Lung microvascular endothelial cell (primary cell): ENCODE measurements at regions not wholly inside any gene's neighbourhood (a gene's known extent, or its start where the extent isn't known, plus 50 kb on each side); places are given as distances from the start of the nearest gene placed in this dataset.

Experiments
- DNase-seq, 2 donors: peaks; one replicate each; pipeline versions ENCODE4 v3.0.0 to v3.0.0-alpha.2; 2010; ENCODE audit warnings: low read depth in 2 of 2

- DNase-seq, result no peak
Measured at GRCh38 chr10:128924918-128925317, 542.1 kb upstream of the MGMT start.

DNA sequence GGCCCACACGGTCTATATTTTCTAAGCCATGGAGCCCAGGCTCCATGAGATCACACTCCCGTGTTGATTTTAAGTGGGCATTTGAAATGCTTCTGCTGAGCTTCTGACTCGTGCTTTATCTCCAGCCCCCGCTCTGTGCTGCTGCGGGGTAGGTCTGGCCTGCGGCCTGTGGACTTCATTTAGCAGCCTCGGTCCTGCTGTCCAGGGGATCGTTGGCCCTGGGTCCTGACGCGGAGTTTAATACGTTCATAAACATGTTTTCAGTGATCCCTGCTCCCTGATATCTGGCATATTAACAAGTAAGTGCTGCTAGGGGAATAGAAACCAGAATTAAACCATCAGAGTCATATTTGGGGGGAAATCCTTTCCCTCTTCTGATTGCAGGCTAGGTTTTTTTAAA is 540.3 kb upstream of the MGMT start:
- DNase-seq, result no peak

DNA sequence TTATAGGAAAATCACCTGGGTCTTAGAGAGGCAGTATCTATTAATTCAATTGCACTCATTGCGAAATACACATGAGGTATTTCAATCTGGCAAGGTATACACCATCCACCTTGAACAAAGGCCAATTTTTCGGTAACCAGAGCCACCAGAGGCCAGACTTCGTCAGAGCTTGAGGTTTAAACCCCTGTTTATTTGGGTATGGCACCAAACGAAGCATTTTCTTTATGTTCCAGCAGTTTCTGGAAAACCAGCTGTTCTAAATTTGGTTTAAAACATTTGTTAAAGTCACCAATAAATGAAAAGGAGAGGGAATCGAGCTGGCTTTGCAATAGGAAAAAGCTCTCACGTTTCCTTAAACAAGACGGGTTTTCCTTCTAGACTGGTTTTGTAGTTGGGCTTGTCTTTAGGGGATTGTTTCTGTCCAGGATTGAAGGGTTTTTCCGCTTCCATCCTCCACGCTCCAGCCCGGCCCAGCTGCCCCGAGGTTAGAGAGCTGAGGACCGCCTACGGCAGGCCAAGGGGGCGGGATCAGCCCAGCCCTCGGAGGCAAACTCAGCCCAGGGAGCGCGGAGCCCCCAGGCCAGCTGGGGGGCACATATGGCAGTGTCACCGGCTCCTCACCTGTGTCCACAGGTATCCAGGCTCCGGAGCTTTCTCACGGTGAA is 539.4 kb upstream of the MGMT start:
- DNase-seq, result no peak

DNA sequence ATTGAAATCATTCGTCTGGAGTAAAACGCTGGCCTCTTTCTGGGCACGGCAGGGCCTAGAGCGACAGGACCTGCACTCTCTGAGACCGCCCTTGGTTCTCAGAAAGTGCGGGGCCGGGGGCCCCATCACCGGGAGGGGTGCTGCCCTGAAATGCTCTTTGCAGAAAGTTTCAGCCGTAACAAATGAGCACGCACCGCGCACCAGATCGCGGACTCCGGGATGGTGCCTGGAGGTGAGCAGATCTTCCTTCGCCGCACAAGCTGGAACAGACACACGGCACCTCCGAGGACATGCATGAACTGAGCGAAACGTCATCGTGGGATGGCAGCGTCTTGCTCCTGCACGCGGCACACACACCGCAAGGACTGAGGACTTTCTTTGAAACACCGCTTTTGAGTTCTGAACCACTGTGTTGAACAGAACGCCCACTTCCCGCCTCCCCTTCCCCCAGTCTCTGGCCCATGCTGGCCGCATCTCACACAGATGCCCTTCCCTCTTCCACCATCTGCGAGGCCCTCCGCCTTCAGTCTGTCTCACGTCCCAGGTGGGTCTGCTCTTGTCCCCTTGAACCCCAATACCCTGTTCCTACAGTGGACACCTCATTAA is 538.7 kb upstream of the MGMT start:
- no peak for DNase-seq

GRCh38 chr10:128929131-128929530 is 537.9 kb upstream of the MGMT start:
- no peak for DNase-seq

DNA sequence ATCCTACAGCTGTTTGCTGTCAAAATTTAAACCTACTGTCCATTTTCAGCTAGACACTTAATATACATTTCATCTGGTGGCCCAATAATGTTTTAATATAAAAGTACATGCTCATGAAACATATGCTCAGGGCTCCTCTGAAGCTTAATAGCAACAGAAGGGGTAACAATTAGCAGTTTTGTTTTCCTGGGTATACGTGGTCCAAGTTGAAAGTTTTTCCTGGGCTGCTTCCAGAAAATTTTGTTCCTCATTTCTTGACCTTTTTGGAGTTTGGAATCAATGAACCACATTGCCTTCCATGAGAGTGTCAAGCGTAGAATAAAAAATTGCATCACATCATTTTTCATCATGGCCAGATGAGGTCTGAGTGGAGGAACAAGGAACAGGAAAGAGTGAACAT is 537.3 kb upstream of the MGMT start:
- no peak for DNase-seq

GRCh38 chr10:128930515-128930914 is 536.5 kb upstream of the MGMT start:
- no peak for DNase-seq

DNA sequence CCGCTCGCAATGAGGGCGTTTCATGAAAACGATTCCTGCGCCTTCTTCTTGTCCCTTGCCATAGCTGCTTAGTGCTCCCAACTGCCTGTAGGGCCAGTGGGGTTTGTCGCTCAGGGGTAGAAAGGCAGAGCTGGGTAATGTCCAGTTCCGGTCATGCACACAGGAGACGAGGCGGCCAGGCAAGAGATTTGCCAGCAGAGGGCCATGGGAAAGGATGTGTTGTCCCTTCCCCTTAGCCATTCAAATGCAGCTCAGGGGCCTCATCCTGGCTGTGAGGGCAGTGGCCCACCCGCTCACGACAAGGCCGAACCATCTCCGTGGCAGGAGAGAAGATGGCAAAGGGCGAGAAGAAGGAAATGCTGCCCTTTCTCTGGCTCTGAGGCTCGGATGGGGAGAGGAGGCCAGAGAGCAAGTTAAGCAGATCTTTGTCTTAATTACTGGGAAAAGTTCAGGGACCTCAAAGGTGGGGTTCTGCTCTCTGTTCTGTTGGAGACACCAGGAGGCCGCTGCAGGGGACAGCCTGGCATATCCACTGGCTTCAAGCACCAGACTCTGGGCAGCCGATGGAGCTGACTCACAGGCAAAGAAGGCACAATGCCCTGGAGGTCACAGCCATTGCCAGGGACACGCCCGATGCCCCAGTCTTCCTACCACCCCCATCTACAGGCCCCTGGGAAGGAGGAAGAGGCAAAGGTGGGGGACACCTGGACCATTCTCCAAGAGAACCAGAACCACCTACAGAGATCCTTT is 534.8 kb upstream of the MGMT start:
- no peak for DNase-seq

- DNase-seq, result no peak
Measured at GRCh38 chr10:128934492-128934891, 532.5 kb upstream of the MGMT start.

DNA sequence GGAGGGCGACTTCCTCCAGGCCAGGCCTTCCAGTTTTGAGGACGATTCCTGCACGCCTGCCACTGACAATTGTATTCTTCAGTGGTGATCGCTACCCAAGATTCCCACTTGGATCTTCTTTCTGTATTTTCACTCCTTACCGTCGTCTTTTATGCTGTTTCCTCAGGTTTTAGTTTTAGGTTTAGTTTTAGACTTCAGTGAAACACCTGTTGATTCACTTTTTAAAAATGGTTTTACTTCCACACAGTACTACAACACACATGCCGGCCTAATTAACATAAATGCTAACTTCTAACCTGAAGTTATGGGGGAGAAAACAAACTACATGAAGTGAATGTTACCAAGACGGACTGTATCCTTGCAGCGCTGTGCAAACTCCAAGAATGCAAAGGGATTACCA is 530.6 kb upstream of the MGMT start:
- no peak for DNase-seq

DNA sequence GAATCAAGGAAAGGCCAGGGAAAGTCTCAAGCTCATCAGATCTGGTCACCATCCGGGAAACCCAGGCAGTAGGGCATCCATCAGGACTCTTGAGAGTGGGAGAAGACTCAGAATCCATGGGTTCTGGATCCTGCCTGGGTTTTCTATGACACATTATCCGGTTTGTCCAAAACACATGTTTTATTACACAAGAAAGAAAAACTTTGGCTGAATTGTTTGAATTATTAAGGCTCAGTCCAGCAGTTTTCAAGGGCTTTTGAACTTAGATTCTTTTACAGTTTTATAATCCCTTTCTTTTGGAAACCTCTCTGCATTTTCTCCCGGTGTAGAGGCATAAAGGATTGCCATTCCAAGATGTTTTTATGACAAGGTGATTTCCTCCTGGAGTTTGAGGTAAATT is 528.5 kb upstream of the MGMT start:
- DNase-seq, result no peak

DNA sequence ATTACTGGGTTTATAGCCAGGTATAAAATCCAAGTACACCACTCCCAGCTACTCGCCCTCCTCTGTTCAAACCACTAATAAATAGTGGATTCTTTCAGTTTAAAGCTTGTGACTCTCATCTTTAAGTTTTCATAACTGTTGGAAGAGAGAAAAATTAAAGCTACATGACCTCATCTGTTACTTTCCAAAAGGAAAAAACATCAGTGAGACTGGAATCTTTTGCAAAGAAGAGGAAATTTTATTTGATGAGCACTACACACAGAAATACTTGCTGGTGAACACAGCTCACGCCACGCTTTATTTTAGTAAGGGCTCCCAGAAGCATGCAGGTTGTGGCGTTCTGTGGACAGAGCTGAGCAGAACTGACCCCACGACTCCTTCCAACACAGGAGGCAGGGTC is 527.0 kb upstream of the MGMT start:
- no peak for DNase-seq

GRCh38 chr10:128943111-128943510 is 523.9 kb upstream of the MGMT start:
- DNase-seq, result no peak

DNA sequence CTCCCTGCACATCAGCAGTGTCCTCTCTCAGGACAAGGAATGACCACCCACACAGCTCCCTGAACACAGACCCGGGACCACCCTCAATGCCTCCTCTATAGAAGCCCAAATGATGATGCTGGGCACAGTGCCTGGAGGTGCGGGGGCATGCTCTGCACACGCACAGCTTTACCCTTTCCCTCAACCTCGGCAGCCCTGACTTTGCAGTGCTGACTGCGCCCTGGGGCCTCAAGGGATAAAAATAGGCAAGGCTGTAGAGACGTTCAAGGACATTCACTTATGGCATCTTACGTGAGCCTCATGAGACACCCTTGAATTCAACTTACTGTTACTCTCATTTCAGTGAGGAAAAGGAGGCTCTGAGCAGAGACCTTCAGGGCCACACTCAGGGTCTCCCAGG is 521.6 kb upstream of the MGMT start:
- no peak for DNase-seq

DNA sequence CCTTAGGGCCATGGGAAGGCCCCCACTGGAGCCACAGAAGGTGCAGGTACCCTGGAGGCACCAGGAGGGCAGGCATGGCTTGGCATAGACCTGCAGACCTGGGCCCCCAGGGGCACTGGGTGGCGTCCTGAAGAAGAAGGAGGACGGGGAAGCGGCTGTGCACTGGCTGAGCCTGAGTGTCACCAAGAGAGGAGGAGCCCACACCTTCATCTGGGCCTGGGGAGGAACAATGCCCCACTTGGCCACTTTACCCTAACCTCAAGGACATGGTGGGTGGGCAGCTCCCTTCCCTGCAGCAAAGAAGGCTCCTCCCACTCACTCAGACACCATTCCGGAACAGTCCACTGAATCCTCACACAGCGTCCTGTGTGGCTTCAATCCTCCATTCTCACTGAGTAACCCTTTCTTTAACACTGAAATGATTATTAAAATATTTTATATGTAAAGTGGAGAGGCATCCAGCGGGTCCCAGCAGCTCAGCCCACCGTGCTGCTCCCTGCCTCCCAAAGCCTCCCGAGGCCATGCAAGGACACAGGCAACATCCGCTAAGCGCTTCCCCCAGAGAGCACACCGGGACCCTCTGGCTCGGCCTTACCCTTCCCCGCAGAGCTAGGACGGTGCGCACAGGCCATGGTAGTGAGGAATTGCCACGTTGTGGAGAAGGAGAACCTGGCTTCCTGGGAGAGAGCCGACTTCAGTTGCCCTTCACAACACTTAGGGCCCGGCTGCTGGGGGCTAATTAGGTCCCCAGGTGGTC is 516.7 kb upstream of the MGMT start:
- no peak for DNase-seq

DNA sequence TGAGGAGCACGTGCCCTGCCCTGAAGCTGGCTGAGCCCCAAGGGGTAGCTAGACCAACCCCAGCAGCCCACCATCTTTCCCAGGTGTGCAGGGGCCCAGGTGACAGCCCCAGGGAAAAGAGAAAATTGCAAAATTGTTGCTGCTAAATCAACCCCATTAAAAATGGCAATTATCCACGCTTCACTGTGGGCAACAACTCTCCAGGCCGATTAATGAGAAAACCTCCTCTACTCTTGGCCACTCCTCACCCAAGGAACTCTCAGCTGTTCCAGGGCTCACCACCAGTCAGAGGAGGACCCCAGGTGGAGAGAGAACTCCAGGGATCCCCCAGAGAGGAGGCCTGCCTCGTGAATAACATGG is 516.1 kb upstream of the MGMT start:
- no peak for DNase-seq

GRCh38 chr10:128952856-128953255 is 514.2 kb upstream of the MGMT start:
- DNase-seq, result no peak

DNA sequence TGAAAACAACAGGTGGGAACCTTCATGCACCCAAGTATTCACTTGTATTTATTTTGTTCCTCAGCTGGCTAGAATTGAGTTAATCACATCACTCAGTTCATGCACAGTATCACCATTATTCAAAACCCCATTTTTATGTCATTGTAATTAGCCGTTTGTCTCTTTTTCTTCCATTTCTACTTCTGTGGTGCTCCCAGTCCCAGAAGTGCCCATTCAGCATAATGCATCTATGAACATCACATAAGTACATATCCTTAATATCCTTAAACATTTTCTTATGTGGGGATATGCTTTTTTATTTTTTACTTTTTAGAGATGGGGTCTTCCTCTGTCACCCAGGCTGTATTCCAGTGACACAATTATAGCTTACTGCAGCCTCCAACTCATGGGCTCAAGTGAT is 510.9 kb upstream of the MGMT start:
- DNase-seq, result no peak

DNA sequence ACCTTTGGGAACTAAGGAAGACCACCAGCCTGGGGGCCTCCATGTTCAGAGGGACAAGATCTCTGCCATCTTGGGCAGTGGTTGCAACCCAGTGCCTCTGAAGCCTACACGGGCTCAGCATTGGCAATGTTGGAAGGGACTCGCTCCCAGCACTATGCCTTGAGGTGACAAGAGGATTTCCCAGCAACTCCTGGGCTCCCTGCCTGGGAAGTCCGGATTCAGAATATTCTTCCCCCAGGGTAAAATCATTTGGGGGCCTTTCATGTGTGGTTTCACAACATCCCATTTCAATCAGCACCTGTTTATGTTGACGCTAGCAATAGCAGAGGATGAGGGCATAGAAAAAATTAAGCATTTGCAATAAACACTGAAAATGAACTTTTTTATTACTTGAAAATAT is 509.8 kb upstream of the MGMT start:
- no peak for DNase-seq

- DNase-seq, result no peak
Measured at GRCh38 chr10:128958834-128959690, 508.0 kb upstream of the MGMT start.

DNA sequence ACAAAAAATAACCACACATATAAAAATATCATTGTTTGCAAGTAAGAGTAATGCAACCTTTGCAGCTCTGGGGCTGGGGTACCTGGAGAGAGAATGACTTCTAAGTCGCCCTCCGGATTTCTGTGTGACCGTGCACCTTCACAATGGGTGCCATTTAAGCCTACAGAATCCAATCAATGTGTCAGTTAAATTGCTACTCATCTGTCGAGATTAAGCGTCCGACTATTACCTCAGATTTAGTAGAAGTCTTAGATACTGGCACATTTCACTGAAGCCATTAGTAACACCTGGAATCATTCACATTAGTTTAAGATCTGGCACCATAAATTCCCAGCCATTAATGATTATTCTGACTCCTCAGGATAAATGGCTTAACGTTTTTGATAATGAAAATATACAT is 507.3 kb upstream of the MGMT start:
- no peak for DNase-seq

DNA sequence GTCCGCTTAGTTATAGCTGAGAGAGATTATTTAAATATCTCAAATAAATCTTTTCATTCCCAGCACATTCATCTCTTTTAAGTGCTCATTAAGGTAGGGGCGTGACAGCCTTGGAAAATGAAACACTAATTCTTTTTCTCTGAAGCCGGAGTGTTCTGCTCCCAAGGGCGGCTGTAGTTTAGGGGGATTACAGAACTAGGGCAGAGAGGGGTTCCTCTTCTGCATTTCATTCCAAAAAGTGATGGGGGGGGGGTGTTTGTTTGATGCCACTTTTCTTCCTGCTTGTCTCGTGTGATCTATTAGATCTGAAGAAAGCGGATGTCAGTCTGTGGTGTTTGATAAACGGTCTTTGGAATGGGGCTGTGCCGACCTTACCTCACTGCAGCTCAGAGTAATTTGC is 506.5 kb upstream of the MGMT start:
- DNase-seq, result no peak
